Panc1 (cell line): ENCODE measurements at regions not wholly inside any gene's neighbourhood (a gene's known extent, or its start where the extent isn't known, plus 50 kb on each side); places are given as distances from the start of the nearest gene placed in this dataset.

ENCODE experiments used
- POLR2AphosphoS5 ChIP-seq: IDR thresholded peaks from 2 replicates; pipeline ENCODE4 v1.6.1; 2012; ENCODE audit warnings: mild to moderate bottlenecking, low read depth, low read length, moderate library complexity
- TF ChIP-seq, protein P1 (sequence below): fragments of 450-650 bp; IDR thresholded peaks from 2 replicates; pipeline ENCODE4 v1.5.1; 2017; ENCODE audit warnings: mild to moderate bottlenecking
- TF ChIP-seq, protein P2 (sequence below), 2 experiments: IDR thresholded peaks; 2 replicates each; pipeline ENCODE4 v1.6.1; 2011 to 2012; ENCODE audit warnings: low read depth in 2 of 2, control low read depth in 1 of 2, low read length in 1 of 2, mild to moderate bottlenecking in 1 of 2, moderate library complexity in 1 of 2; ENCODE audit not compliant: insufficient read depth in 1 of 2

GRCh38 chr1:68625624-68626023 is 128.7 kb upstream of the DEPDC1 start:
- TF ChIP-seq, protein P1, sequence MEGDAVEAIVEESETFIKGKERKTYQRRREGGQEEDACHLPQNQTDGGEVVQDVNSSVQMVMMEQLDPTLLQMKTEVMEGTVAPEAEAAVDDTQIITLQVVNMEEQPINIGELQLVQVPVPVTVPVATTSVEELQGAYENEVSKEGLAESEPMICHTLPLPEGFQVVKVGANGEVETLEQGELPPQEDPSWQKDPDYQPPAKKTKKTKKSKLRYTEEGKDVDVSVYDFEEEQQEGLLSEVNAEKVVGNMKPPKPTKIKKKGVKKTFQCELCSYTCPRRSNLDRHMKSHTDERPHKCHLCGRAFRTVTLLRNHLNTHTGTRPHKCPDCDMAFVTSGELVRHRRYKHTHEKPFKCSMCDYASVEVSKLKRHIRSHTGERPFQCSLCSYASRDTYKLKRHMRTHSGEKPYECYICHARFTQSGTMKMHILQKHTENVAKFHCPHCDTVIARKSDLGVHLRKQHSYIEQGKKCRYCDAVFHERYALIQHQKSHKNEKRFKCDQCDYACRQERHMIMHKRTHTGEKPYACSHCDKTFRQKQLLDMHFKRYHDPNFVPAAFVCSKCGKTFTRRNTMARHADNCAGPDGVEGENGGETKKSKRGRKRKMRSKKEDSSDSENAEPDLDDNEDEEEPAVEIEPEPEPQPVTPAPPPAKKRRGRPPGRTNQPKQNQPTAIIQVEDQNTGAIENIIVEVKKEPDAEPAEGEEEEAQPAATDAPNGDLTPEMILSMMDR: no peak
- TF ChIP-seq, protein P2, sequence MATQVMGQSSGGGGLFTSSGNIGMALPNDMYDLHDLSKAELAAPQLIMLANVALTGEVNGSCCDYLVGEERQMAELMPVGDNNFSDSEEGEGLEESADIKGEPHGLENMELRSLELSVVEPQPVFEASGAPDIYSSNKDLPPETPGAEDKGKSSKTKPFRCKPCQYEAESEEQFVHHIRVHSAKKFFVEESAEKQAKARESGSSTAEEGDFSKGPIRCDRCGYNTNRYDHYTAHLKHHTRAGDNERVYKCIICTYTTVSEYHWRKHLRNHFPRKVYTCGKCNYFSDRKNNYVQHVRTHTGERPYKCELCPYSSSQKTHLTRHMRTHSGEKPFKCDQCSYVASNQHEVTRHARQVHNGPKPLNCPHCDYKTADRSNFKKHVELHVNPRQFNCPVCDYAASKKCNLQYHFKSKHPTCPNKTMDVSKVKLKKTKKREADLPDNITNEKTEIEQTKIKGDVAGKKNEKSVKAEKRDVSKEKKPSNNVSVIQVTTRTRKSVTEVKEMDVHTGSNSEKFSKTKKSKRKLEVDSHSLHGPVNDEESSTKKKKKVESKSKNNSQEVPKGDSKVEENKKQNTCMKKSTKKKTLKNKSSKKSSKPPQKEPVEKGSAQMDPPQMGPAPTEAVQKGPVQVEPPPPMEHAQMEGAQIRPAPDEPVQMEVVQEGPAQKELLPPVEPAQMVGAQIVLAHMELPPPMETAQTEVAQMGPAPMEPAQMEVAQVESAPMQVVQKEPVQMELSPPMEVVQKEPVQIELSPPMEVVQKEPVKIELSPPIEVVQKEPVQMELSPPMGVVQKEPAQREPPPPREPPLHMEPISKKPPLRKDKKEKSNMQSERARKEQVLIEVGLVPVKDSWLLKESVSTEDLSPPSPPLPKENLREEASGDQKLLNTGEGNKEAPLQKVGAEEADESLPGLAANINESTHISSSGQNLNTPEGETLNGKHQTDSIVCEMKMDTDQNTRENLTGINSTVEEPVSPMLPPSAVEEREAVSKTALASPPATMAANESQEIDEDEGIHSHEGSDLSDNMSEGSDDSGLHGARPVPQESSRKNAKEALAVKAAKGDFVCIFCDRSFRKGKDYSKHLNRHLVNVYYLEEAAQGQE (IDR thresholded peaks at IDR 0.05; ENCODE audit: insufficient read depth in 1 of 2, low read depth in 2 of 2, low read length in 1 of 2): no peak
- no peak for TF ChIP-seq POLR2AphosphoS5
